Fibroblast of skin of scalp (primary cell): ENCODE measurements at regions not wholly inside any gene's neighbourhood (a gene's known extent, or its start where the extent isn't known, plus 50 kb on each side); places are given as distances from the start of the nearest gene placed in this dataset.
"Not testable (repeated sequence)": the region's sequence is repeated elsewhere in the genome, so short reads cannot be mapped to it uniquely, and the experiment has no call there.

Experiments
- DNase-seq: peaks from one replicate; pipeline ENCODE4 v3.0.0-alpha.2; 2013

GRCh38 chr2:39487398-39488250, 50.5 kb upstream of the MAP4K3 start:
- DNase-seq = peak; percentile 60

DNA sequence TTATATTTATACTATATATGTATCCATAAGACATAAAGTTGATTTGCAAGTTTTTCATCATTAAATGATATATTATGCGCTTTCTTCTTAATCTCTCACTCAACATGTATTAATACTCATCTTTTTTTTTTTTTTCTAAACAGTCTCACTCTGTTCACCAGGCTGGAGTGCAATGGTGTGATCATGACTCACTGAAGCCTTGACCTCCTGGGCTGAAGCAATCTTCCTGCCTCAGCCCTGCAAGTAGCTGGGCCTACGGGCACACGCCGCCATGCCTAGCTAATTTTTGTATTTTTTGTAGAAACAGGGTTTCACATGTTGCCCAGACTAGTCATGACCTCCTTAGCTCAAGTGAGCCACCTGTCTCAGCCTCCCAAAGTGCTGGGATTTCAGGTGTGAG, 51.4 kb upstream of the MAP4K3 start:
- DNase-seq = peak; percentile 70

GRCh38 chr2:39490586-39490985, 53.5 kb upstream of the MAP4K3 start:
- no peak for DNase-seq

DNA sequence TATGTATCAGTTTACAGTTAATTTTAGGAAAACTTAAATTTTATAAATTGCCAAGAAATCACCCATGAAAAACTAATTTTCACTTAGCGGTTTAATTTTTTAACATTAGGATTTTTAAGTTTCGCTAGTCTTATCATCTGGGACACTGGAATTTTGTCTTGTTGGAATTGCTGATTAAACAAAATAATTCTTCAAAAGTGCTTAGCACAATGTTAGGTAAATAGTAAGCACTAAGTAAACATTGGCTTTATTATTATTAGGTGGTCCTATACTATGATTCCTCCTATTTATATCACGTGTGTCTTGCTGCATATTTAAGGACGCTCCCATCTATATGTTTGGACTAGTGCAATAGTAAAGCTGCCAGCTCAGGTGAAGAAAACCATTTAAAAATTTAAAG, 54.6 kb upstream of the MAP4K3 start:
- DNase-seq = no peak

- peak; percentile 88 for DNase-seq
Measured at GRCh38 chr2:39492095-39492590, 55.1 kb upstream of the MAP4K3 start.

- no peak for DNase-seq
Measured at GRCh38 chr2:39492716-39493115, 55.6 kb upstream of the MAP4K3 start.

- peak; percentile 98 for DNase-seq
Measured at GRCh38 chr2:39494784-39495251, 57.7 kb upstream of the MAP4K3 start.

- DNase-seq = peak; percentile 63
Measured at GRCh38 chr2:39497082-39497801, 60.2 kb upstream of the MAP4K3 start.

GRCh38 chr2:39498176-39498575, 61.1 kb upstream of the MAP4K3 start:
- DNase-seq = not testable (repeated sequence)

- DNase-seq = no peak
Measured at GRCh38 chr2:39498786-39499185, 61.7 kb upstream of the MAP4K3 start.

DNA sequence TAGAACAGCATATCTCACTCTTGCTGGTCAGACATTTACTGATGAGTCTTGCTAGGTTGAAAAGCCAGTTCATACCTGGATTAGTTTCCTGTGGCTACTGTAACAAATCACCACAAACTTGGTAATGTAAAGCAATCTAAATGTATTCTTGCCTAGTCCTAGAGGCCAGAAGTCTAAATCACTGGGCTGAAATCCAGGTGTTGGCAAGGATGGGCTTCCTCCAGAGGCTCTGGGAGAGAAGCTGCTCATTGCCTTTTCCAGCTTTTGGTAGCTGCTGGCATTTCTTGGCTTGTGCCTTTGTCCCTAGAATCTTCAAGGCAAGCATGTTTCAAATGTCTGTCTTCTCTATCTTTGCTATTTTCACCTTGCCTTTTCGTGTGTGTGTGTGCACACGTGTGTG, 62.3 kb upstream of the MAP4K3 start:
- no peak for DNase-seq

DNA sequence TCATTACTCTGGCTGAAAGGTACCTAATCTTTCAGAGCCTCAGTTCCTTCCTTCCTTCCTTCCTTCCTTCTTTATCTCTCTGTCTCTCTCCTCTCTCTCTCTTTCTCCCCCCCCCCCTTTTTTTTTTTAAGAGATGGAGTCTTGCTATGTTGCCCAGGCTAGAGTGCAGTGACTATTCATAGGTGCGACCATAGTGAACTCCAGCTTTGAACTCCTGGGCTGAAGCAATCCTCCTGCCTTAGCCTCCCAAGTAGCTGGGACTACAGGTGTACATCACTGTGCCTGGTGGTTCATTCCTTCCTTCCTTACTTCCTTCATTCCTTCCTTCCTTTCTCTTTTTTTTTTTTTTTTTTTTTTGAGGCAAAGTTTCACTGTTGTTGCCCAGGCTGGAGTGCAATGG, 64.3 kb upstream of the MAP4K3 start:
- no peak for DNase-seq

GRCh38 chr2:39503277-39503676, 66.2 kb upstream of the MAP4K3 start:
- DNase-seq = no peak

GRCh38 chr2:39504790-39505335, 67.8 kb upstream of the MAP4K3 start:
- peak; percentile 90 for DNase-seq

- no peak for DNase-seq
Measured at GRCh38 chr2:39506215-39506614, 69.1 kb upstream of the MAP4K3 start.

- peak; percentile 62 for DNase-seq
Measured at GRCh38 chr2:39508198-39508597, 71.1 kb upstream of the MAP4K3 start.

DNA sequence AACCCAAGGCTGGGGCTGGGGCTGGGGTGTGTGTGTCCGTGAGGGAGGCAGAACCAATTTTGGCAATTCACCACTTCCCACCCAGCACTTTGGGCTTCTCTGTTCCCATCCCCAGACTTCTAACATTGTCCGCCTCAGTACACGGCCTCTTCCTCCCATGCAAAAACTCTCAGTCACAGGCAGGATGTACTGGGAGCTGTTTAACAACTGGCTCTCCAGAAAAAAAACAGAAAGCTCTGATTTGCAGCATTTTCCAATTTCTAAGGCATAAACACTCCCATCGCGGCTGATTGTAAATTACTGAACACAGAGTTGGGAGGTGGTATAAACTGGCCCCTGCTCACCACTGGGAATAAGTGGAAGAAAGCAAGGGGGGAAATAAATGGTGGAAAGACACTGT, 73.1 kb upstream of the MAP4K3 start:
- DNase-seq = no peak

- DNase-seq = no peak
Measured at GRCh38 chr2:39511219-39511604, 74.1 kb upstream of the MAP4K3 start.

- no peak for DNase-seq
Measured at GRCh38 chr2:39511605-39512433, 74.7 kb upstream of the MAP4K3 start.

GRCh38 chr2:39512434-39512935, 75.4 kb upstream of the MAP4K3 start:
- no peak for DNase-seq

- DNase-seq = no peak
Measured at GRCh38 chr2:39512941-39513340, 75.9 kb upstream of the MAP4K3 start.

- DNase-seq = peak; percentile 95
Measured at GRCh38 chr2:39513641-39514094, 76.6 kb upstream of the MAP4K3 start.
